Bronchial epithelial cell (primary cell): ENCODE measurements at regions not wholly inside any gene's neighbourhood (a gene's known extent, or its start where the extent isn't known, plus 50 kb on each side); places are given as distances from the start of the nearest gene placed in this dataset.
A peak's percentile ranks its signal among the peaks of the same experiment; 100 is the strongest.
"Not testable (repeated sequence)": the region's sequence is repeated elsewhere in the genome, so short reads cannot be mapped to it uniquely, and the experiment has no call there.

Experiments
- DNase-seq: peaks from one replicate; pipeline ENCODE4 v3.0.0-alpha.2; 2010; ENCODE audit warnings: low read depth
- FAIRE-seq: peaks from 2 replicates; lab custom pipeline; 2011; peaks lifted over from hg19 to GRCh38; lab: Jason Lieb, UNC
- H3K27me3 ChIP-seq: 2 replicates; pipeline ENCODE4 v1.5.1; 2011; ENCODE audit warnings: low read length; ENCODE audit not compliant: control insufficient read depth, insufficient read depth
- H3K36me3 ChIP-seq: 2 replicates; pipeline ENCODE4 v1.5.1; 2011; ENCODE audit warnings: low read length; ENCODE audit not compliant: control insufficient read depth, insufficient read depth
- H3K4me3 ChIP-seq: 2 replicates; pipeline ENCODE4 v1.5.1; 2011; ENCODE audit warnings: mild to moderate bottlenecking, low read depth, low read length, control low read depth
- TF ChIP-seq, protein P1 (sequence below): IDR thresholded peaks from 2 replicates; pipeline ENCODE4 v1.5.1; 2011; ENCODE audit warnings: mild to moderate bottlenecking, moderate library complexity, low read length, control low read depth, inconsistent platforms; ENCODE audit not compliant: insufficient read depth, severe bottlenecking

- Histone ChIP-seq H3K4me3 (no peak overlapping the region), H3K36me3 (no peaks in the 10 kb centered on the region), H3K27me3 (no peaks in the 10 kb centered on the region)
- DNase-seq, result no peak
- FAIRE-seq, result no peak
- TF ChIP-seq, protein P1, sequence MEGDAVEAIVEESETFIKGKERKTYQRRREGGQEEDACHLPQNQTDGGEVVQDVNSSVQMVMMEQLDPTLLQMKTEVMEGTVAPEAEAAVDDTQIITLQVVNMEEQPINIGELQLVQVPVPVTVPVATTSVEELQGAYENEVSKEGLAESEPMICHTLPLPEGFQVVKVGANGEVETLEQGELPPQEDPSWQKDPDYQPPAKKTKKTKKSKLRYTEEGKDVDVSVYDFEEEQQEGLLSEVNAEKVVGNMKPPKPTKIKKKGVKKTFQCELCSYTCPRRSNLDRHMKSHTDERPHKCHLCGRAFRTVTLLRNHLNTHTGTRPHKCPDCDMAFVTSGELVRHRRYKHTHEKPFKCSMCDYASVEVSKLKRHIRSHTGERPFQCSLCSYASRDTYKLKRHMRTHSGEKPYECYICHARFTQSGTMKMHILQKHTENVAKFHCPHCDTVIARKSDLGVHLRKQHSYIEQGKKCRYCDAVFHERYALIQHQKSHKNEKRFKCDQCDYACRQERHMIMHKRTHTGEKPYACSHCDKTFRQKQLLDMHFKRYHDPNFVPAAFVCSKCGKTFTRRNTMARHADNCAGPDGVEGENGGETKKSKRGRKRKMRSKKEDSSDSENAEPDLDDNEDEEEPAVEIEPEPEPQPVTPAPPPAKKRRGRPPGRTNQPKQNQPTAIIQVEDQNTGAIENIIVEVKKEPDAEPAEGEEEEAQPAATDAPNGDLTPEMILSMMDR, result no peak
These were observed 604.0 kb upstream of the KIF2B start for GRCh38 chr17:53218723-53219122.

DNA sequence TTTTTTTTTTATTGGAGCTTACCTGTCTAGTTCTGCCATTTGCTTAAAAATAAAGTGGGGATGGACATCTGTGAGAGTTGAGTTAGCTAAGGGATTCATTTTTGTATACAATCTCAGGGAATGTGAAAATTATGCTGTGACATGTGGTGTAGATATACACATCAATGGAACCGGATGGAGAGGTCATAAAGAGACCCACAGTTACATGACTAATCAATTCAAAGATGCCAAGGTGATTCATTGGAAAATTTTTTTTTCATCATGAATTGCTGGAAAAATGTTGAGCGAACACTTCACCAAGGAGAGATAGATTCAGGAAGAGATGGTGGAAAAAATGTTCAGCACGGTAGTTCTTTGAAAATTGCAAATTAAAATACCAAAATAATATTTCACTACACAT is 605.4 kb upstream of the KIF2B start:
- FAIRE-seq, result no peak
- Histone ChIP-seq H3K27me3 (no peaks in the 10 kb centered on the region), H3K36me3 (no peaks in the 10 kb centered on the region), H3K4me3 (no peak overlapping the region)
- no peak for DNase-seq
- TF ChIP-seq, protein P1, result no peak

GRCh38 chr17:53208935-53209334 is 613.8 kb upstream of the KIF2B start:
- not testable (repeated sequence) for H3K36me3 ChIP-seq, DNase-seq, H3K27me3 ChIP-seq, FAIRE-seq, H3K4me3 ChIP-seq

GRCh38 chr17:53193044-53193443 is 629.7 kb upstream of the KIF2B start:
- Histone ChIP-seq H3K27me3 (no peaks in the 10 kb centered on the region), H3K4me3 (no peak overlapping the region), H3K36me3 (no peaks in the 10 kb centered on the region)
- TF ChIP-seq, protein P1, result no peak
- DNase-seq (peak; percentile 57), FAIRE-seq (no peak)

- FAIRE-seq, result no peak
- H3K36me3 ChIP-seq, result no peaks in the 10 kb centered on the region
- no peak for DNase-seq
- no peak overlapping the region for H3K4me3 ChIP-seq
- no peaks in the 10 kb centered on the region for H3K27me3 ChIP-seq
- TF ChIP-seq, protein P1, result no peak
These were observed 630.8 kb upstream of the KIF2B start for GRCh38 chr17:53191878-53192277.

GRCh38 chr17:53186001-53186400 is 636.7 kb upstream of the KIF2B start:
- FAIRE-seq, result no peak
- Histone ChIP-seq H3K36me3 (no peaks in the 10 kb centered on the region), H3K4me3 (no peak overlapping the region), H3K27me3 (no peaks in the 10 kb centered on the region)
- no peak for DNase-seq
- TF ChIP-seq, protein P1, result no peak
